ENCODE measurements at regions not wholly inside any gene's neighbourhood (a gene's known extent, or its start where the extent isn't known, plus 50 kb on each side); places are given as distances from the start of the nearest gene placed in this dataset.

DNA sequence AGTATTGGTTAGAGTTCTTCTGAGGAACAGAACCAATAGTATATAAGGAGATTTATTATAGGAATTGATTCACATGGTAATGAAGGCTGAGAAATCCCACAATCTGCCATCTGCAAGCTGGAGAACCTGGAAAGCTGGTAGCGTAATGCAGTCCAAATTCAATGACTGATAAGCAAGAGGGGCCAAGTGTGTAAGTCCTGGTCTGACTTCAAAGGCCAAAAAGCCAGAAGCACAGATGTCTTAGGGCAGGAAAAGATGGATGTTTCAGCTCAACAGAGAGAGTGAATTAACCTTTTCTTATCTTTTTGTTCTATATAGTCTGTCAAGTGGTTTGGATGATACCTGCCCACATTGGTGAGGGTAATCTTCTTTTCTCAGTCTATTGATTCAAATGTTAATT, 146.4 kb downstream of the FGF10 start:
- TF ChIP-seq, protein P1, sequence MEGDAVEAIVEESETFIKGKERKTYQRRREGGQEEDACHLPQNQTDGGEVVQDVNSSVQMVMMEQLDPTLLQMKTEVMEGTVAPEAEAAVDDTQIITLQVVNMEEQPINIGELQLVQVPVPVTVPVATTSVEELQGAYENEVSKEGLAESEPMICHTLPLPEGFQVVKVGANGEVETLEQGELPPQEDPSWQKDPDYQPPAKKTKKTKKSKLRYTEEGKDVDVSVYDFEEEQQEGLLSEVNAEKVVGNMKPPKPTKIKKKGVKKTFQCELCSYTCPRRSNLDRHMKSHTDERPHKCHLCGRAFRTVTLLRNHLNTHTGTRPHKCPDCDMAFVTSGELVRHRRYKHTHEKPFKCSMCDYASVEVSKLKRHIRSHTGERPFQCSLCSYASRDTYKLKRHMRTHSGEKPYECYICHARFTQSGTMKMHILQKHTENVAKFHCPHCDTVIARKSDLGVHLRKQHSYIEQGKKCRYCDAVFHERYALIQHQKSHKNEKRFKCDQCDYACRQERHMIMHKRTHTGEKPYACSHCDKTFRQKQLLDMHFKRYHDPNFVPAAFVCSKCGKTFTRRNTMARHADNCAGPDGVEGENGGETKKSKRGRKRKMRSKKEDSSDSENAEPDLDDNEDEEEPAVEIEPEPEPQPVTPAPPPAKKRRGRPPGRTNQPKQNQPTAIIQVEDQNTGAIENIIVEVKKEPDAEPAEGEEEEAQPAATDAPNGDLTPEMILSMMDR (IDR thresholded peaks at IDR 0.05; ENCODE audit: insufficient read depth, low read length, poor library complexity, severe bottlenecking), result no peak
- no peak for TF ChIP-seq EZH2phosphoT487 (conservative IDR thresholded peaks at IDR 0.05; ENCODE audit: low read length)

Measured in SU-DHL-6 (cell line).